Lower leg skin (tissue), 4 donors: ENCODE measurements at regions not wholly inside any gene's neighbourhood (a gene's known extent, or its start where the extent isn't known, plus 50 kb on each side); places are given as distances from the start of the nearest gene placed in this dataset.

ENCODE experiments used
- DNase-seq, 2 donors: peaks; one replicate each; pipeline ENCODE4 v3.0.0-alpha.2; 2019; ENCODE audit warnings: low spot score in 2 of 2
- H3K4me3 ChIP-seq: fragments of 200-600 bp; sonication (generic); 2 replicates; pipeline ENCODE4 v1.5.1; 2017; ENCODE audit warnings: mild to moderate bottlenecking, low read depth; ENCODE audit not compliant: poor library complexity, severe bottlenecking
- POLR2A ChIP-seq, 2 donors: fragments of 450-650 bp; IDR thresholded peaks; one replicate each; pipeline ENCODE4 v1.6.1; 2016 to 2017; ENCODE audit warnings: antibody characterized with exemption in 2 of 2, mild to moderate bottlenecking in 1 of 2, moderate library complexity in 1 of 2
- intact Hi-C: fragments of 100-400 bp; cut with DNase I; formaldehyde crosslinking; loops from one replicate; pipeline ENCODE4 v1.15.0; 2023; ENCODE audit warnings: low total_unique reads
- TF ChIP-seq, protein P1 (sequence below), 3 donors: fragments of 450-650 bp; IDR thresholded peaks; one replicate each; pipeline ENCODE4 v1.5.1; 2016; ENCODE audit warnings: antibody characterized with exemption in 3 of 3, mild to moderate bottlenecking in 3 of 3, moderate library complexity in 2 of 3

DNA sequence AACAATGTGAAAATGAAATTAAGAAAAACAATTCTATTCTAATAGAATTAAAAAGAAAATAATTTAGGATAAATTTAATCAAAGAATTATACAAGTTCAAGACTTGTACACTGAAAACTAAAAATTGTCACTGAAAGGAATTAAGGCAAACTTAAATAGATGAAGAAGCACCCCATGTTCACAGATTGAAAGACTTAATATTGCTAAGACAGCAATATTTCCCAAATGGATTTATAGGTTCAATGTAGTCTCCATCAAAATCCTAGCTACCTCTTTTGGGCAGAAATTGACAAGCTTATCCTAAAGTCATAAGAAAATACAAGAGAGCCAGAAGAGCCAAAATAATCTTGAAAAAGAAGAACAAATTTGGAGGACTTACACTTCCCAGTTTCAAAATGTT is 53.5 kb upstream of the UBE3A start:
- intact Hi-C loops: loop anchor here (10.0 kb wide), 1 partner anchor 358 kb away; no protein-coding TSS in a partner anchor
- DNase-seq: no peak
- TF ChIP-seq POLR2A (IDR thresholded peaks at IDR 0.05): no peak
- TF ChIP-seq, protein P1, sequence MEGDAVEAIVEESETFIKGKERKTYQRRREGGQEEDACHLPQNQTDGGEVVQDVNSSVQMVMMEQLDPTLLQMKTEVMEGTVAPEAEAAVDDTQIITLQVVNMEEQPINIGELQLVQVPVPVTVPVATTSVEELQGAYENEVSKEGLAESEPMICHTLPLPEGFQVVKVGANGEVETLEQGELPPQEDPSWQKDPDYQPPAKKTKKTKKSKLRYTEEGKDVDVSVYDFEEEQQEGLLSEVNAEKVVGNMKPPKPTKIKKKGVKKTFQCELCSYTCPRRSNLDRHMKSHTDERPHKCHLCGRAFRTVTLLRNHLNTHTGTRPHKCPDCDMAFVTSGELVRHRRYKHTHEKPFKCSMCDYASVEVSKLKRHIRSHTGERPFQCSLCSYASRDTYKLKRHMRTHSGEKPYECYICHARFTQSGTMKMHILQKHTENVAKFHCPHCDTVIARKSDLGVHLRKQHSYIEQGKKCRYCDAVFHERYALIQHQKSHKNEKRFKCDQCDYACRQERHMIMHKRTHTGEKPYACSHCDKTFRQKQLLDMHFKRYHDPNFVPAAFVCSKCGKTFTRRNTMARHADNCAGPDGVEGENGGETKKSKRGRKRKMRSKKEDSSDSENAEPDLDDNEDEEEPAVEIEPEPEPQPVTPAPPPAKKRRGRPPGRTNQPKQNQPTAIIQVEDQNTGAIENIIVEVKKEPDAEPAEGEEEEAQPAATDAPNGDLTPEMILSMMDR (IDR thresholded peaks at IDR 0.05): no peak
- no peak overlapping the region for H3K4me3 ChIP-seq
